WTC11 (cell line): ENCODE measurements at regions not wholly inside any gene's neighbourhood (a gene's known extent, or its start where the extent isn't known, plus 50 kb on each side); places are given as distances from the start of the nearest gene placed in this dataset.

Experiments used
- ATAC-seq: fragments of 200-7000 bp; cut with Tn5 transposase; 2 replicates; pipeline ENCODE4 v1.10.0; 2021; ENCODE audit warnings: mild to moderate bottlenecking, moderate library complexity
- CTCF ChIA-PET: fragments of 300-600 bp; sonication (Branson Sonifier 250); formaldehyde crosslinking; loops from one replicate; lab custom pipeline; 2021; ENCODE audit warnings: antibody characterized with exemption; lab: Charles Lee
- POLR2A ChIA-PET: fragments of 350-600 bp; sonication (Branson Sonifier 250); formaldehyde crosslinking; loops from one replicate; lab custom pipeline; 2021; ENCODE audit warnings: antibody characterized with exemption; lab: Charles Lee
- DNase-seq: peaks from one replicate; pipeline ENCODE4 v3.0.0; 2021; ENCODE audit warnings: low spot score
- H3K27ac Mint-ChIP-seq: 2 replicates; pipeline ENCODE4 v1.8.0; 2021; ENCODE audit warnings: mixed read lengths
- H3K27me3 Mint-ChIP-seq: 2 replicates; pipeline ENCODE4 v1.8.0; 2021; ENCODE audit warnings: low read depth, mild to moderate bottlenecking, moderate library complexity, mixed read lengths
- H3K36me3 Mint-ChIP-seq: 2 replicates; pipeline ENCODE4 v1.8.0; 2021; ENCODE audit warnings: mixed read lengths
- H3K4me1 Mint-ChIP-seq: 2 replicates; pipeline ENCODE4 v1.8.0; 2022; ENCODE audit warnings: mixed read lengths
- H3K4me3 Mint-ChIP-seq: 2 replicates; pipeline ENCODE4 v1.8.0; 2021; ENCODE audit warnings: mild to moderate bottlenecking, moderate library complexity, mixed read lengths
- H3K9me3 Mint-ChIP-seq: 2 replicates; pipeline ENCODE4 v1.8.0; 2021; ENCODE audit warnings: mixed read lengths
- CREB1 ChIP-seq: sonication (generic); formaldehyde crosslinking; IDR thresholded peaks from 2 replicates; pipeline ENCODE4 v1.8.0; 2023; ENCODE audit warnings: mild to moderate bottlenecking, missing genetic modification reagents
- ELF4 ChIP-seq: sonication (generic); formaldehyde crosslinking; IDR thresholded peaks from 2 replicates; pipeline ENCODE4 v1.8.1; 2022; ENCODE audit warnings: low read depth, mild to moderate bottlenecking, moderate library complexity, missing genetic modification reagents
- EMX1 ChIP-seq: fragments of 250-450 bp; sonication (Bioruptor Pico); IDR thresholded peaks from 2 replicates; pipeline ENCODE4 v1.8.0; 2021; ENCODE audit warnings: mild to moderate bottlenecking
- FOXK1 ChIP-seq: sonication (generic); formaldehyde crosslinking; IDR thresholded peaks from 2 replicates; pipeline ENCODE4 v1.8.0; 2022; ENCODE audit warnings: mild to moderate bottlenecking, moderate library complexity, missing genetic modification reagents
- KAT7 ChIP-seq: sonication (generic); formaldehyde crosslinking; IDR thresholded peaks from 2 replicates; pipeline ENCODE4 v1.8.1; 2023; ENCODE audit warnings: missing genetic modification reagents, mild to moderate bottlenecking, borderline replicate concordance
- NR3C1 ChIP-seq: sonication (generic); formaldehyde crosslinking; conservative IDR thresholded peaks from 2 replicates; pipeline ENCODE4 v1.8.1; 2023; ENCODE audit warnings: low read depth, mild to moderate bottlenecking, missing genetic modification reagents
- RORB ChIP-seq: fragments of 250-450 bp; sonication (Bioruptor Pico); IDR thresholded peaks from 2 replicates; pipeline ENCODE4 v1.9.0; 2021; ENCODE audit warnings: mild to moderate bottlenecking
- ZBTB43 ChIP-seq: sonication (generic); formaldehyde crosslinking; IDR thresholded peaks from 2 replicates; pipeline ENCODE4 v1.8.1; 2023; ENCODE audit warnings: mild to moderate bottlenecking, missing genetic modification reagents
- ZNF121 ChIP-seq: sonication (generic); formaldehyde crosslinking; IDR thresholded peaks from 2 replicates; pipeline ENCODE4 v1.8.0; 2023; ENCODE audit warnings: missing genetic modification reagents
- ZNF281 ChIP-seq: sonication (generic); formaldehyde crosslinking; IDR thresholded peaks from 2 replicates; pipeline ENCODE4 v1.8.0; 2023; ENCODE audit warnings: mild to moderate bottlenecking, missing genetic modification reagents
- ZNF425 ChIP-seq: fragments of 250-450 bp; sonication (Bioruptor Pico); conservative IDR thresholded peaks from 2 replicates; pipeline ENCODE4 v1.9.0; 2021; ENCODE audit warnings: mild to moderate bottlenecking
- TF ChIP-seq, protein P1 (sequence below): sonication (generic); formaldehyde crosslinking; IDR thresholded peaks from 2 replicates; pipeline ENCODE4 v1.8.1; 2023; ENCODE audit warnings: mild to moderate bottlenecking, moderate library complexity, missing genetic modification reagents

- ChIA-PET POLR2A (no interaction called here), CTCF (interaction anchor here (0.8 to 1.4 kb wide), 4 partner anchors 16 to 170 kb away, joined by 3 read pairs; no protein-coding TSS in a partner anchor)
- TF ChIP-seq ZNF121 (CRISPR knock-in tag) (no peak), NR3C1 (no peak), FOXK1 (CRISPR knock-in tag) (no peak), RORB (CRISPR knock-in tag) (no peak), CREB1 (CRISPR knock-in tag) (no peak), EMX1 (CRISPR knock-in tag) (no peak), KAT7 (no peak), ELF4 (CRISPR knock-in tag) (no peak), ZNF425 (CRISPR knock-in tag) (no peak), ZBTB43 (no peak), ZNF281 (CRISPR knock-in tag) (no peak)
- TF ChIP-seq, protein P1, sequence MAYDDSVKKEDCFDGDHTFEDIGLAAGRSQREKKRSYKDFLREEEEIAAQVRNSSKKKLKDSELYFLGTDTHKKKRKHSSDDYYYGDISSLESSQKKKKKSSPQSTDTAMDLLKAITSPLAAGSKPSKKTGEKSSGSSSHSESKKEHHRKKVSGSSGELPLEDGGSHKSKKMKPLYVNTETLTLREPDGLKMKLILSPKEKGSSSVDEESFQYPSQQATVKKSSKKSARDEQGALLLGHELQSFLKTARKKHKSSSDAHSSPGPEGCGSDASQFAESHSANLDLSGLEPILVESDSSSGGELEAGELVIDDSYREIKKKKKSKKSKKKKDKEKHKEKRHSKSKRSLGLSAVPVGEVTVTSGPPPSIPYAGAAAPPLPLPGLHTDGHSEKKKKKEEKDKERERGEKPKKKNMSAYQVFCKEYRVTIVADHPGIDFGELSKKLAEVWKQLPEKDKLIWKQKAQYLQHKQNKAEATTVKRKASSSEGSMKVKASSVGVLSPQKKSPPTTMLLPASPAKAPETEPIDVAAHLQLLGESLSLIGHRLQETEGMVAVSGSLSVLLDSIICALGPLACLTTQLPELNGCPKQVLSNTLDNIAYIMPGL, result no peak
These were observed 50.1 kb upstream of the ARMC2 start for GRCh38 chr6:108797951-108798669.

More at GRCh38 chr6:108797951-108798669, 50.1 kb upstream of the ARMC2 start:
- Mint-ChIP-seq H3K27me3 (no peaks in the 10 kb centered on the region), H3K9me3 (no peaks in the 10 kb centered on the region), H3K4me3 (no peak overlapping the region), H3K4me1 (peaks cover 14% of the 10 kb centered on the region), H3K27ac (0 out of 2 replicates have a peak overlapping the region, but pooled peaks have one; percentile 10), H3K36me3 (no peaks in the 10 kb centered on the region)
- ATAC-seq (no peak), DNase-seq (no peak)
